Kidney tubule cell (primary cell): ENCODE measurements at regions not wholly inside any gene's neighbourhood (a gene's known extent, or its start where the extent isn't known, plus 50 kb on each side); places are given as distances from the start of the nearest gene placed in this dataset.

ENCODE experiments used
- DNase-seq: peaks from one replicate; pipeline ENCODE4 v3.0.0-alpha.2; 2018; ENCODE audit warnings: low spot score

- DNase-seq, result no peak
Observed at GRCh38 chr4:111797455-111798163, 347.6 kb upstream of the FAM241A start.

- DNase-seq, result no peak
Observed at GRCh38 chr4:111798840-111799239, 346.4 kb upstream of the FAM241A start.

DNA sequence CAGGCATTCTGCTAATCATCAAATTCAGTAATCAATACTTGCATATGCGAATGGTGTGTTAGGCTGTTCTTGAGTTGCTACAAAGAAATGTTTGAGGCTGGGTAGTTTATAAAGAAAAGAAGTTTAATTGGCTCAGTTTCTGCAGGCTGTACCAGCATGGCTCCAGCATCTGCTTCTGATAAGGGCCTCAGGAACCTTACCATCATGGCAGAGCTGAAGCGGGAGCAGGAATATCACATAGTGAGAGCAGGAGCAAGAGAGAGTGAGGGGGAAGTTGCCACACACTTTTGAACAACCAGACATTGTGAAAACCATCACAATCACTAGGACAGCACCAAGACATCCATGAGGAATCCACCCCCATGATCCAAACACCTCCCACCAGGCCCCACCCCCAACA, 344.7 kb upstream of the FAM241A start:
- DNase-seq, result no peak

- DNase-seq, result no peak
Observed at GRCh38 chr4:111802191-111802590, 343.1 kb upstream of the FAM241A start.

DNA sequence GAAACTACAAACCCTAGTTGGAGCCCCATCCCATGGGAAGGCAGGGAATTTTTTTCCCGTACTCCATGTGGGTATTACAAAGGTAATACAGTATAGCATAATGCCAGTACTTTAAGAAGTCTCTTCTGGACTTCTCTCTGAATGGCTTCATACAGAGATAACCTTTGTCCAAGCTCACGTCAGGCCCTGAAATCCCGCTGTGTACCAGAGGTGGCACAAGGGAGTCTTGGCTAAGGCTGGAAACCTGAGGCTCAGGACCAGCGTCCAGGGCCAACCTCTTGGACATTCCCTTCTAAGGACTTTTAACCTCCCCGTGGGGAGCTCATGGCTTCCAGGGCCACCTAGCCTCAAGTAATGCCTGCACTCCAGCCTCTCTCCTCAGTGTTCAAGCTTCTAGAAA, 338.9 kb upstream of the FAM241A start:
- no peak for DNase-seq

DNA sequence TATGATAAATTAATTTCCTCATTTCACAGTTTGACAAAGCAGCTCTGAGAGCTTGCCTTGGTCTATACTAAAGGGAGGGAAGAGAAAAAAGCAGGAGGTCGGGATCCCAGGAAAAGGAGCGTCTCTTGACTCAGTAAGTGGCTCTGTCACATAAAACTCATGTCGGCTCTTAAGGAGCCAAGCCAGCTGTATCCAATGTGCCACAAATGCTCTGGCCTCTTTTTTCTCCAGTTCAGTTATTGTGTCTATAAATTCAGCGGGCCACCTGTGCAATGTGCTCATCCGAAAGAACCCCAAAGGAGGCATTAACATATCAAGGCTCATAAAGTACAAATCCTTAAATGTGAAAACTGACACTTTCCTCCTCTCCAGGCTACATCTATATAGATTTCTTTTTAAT, 337.7 kb upstream of the FAM241A start:
- DNase-seq, result no peak

DNA sequence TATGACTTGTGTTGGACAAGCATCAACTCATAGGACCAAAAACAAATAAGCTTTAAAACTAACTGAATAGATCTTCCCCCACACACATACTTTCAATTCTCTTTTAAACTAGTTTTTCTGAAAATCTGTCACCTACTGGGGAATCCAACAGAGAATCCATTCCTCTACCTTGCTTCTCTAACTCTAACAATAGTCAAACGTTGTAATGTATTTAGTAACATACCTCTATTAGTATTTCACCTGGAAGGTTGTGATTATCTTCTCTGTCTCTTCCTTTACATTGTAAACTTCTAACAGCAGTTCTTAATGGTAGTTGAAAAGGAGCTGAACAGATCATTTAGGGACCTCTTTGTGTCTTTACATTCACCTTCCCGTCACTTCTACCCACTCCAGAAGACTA, 337.1 kb upstream of the FAM241A start:
- DNase-seq, result no peak

GRCh38 chr4:111811661-111812060, 333.6 kb upstream of the FAM241A start:
- DNase-seq, result no peak

DNA sequence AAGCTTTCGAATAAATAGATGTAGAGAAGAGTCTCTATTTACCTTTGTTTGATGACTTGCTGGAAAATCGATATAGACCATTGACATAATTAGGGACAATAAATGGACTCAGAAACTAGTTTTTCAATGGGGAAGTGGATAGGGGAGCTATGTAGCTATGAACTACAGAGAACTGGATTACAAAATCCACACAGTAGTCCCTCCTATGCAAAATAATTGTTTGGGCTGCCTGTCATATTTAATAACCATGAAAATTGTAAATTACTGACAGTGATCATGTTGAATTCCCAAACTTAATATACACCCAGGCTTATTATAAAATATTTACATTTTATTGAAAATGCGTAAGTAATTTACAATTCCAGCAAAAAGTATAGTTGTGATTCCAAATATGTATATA, 333.1 kb upstream of the FAM241A start:
- no peak for DNase-seq

DNA sequence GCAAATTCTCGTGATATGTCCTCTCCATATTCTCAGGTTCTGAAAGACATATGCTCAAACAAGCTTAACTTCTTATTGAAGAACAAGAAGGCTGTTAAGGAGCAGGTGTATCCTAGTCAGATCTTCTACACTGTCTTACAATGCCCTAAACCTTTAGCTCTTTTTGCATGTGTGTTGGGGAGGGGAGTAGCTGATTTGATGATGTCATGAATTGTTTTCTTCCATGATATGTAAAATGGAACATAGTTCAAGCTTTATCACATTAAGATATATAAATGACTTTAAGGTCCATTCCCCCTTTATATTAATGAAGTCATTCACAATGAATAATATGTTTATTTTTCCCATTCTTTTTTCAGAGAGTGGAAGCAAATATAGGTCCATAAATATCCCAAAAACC, 332.5 kb upstream of the FAM241A start:
- no peak for DNase-seq

GRCh38 chr4:111813555-111814140, 331.6 kb upstream of the FAM241A start:
- no peak for DNase-seq

DNA sequence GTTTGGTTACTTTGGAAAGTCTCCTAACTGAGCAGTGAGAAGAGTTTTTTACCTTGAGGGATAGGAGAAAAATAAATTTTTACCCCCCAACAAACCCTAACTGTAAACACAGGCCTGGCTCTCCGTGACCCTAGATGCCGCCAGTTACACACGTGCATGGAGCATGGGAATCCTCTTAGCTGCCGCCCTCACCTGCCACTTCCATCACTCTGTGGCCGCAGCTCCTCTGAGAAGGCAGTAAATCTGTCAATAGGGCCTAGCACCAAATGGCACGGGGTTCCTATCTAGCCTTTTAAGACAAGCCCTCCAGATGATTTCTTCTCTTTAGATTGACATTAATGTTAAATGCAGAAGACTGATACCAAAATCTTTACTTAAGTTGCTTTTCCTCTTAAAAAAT, 330.3 kb upstream of the FAM241A start:
- no peak for DNase-seq

- DNase-seq, result no peak
Observed at GRCh38 chr4:111821342-111821741, 323.9 kb upstream of the FAM241A start.

- DNase-seq, result no peak
Observed at GRCh38 chr4:111836601-111837000, 308.7 kb upstream of the FAM241A start.

- DNase-seq, result no peak
Observed at GRCh38 chr4:111837761-111838160, 307.5 kb upstream of the FAM241A start.

DNA sequence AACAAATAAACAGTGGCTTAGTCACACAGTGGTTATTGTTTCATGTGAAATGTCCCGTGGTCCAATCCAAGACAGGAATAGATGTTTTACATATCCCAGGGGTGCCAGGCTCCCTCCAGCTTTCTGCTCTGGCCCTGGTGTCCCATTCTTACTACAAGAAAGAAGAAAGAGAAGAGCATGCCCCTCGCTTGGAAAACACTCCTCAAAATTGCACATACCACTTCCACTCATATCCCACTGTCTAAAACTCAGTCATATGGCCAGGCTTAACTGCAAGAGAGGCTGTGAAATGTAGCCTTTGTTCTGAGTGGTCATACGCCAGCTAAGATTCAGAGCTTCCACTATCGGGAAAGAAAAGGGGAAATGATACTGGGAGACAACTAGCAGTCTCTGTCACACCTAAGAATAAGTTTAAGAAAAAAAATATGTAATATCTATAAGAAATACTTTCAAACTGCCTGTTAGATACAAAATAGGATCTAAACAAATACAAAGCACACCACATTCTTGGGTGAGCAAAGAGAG, 306.8 kb upstream of the FAM241A start:
- DNase-seq, result no peak

DNA sequence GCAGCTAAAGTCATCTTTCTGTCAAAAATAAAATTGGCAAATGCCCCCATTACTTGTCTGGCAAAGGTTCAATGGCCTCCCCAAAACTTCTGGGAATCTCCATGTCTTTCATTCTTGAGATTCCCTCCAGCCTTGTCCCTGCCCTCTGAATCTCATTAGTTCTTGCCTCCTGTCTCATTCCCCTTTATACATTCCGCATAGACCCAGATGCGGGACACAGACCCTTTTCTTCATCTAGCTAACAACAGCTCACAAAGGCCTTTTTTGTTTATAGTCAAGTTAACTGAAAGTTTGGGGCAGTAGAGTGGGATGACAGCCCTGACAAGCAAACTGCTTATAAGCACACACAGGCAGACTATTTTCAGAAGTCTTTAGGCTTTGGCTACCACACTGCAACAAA, 306.1 kb upstream of the FAM241A start:
- DNase-seq, result no peak

GRCh38 chr4:111842336-111842735, 302.9 kb upstream of the FAM241A start:
- no peak for DNase-seq

DNA sequence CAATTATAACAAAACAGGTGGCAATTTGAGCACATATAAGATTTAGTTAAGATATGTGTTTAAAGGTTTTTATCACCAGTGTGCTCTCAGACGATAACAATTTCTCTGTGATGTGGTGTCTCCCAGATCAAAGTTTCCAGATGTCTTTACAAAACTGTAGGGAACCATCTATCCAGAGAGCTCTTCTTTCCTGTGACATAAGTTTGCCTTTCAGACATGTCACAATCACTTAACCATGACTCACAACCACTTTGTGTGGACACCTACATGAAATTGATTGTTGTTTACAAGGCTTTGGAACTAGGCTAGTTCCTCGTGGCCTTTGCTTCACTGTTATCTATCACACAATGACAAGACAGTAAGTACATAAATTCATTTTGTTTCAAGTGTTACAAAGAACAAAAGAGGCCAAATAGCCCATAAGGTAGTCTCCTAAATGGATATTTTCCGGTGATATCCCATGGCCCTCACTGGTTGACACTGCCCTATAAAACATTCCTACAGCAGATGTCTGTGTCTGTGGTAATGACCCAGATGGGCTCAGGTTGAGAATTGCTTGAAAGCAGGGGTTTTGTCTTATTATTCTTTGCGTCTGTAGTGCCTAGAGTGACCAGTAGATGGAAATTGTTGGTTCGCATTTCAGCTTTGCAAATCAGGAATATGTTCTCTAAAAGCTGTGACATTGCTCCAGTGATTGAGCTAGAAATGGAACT, 297.8 kb upstream of the FAM241A start:
- no peak for DNase-seq

- DNase-seq, result no peak
Observed at GRCh38 chr4:111849746-111850284, 295.4 kb upstream of the FAM241A start.

DNA sequence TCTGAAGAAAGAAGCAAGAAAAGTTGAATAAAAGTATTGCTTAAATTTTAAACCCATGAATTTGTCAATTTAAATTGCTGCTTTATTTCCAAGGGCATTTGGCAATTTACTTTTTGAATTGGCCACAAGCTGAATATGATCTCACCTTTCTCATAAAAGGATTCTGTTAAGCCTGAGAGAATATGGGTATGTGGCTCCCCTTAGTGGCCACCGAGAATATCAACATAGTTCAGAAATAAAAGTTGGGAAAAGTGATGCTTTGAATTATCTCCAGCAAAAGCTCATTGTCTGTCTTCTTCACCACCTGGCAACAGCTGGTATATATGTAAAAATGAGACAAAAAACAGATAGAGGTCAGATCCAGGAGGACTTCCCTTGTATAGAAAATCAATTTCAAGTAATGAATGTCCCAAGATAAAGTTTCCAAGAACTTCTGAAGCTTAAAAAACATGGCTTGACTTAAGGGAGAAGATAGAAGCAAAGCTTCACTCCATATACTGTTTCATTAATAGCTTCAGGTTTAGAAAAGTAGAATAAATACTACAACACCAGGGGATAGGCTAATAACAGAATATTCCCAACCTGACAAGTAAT, 290.7 kb upstream of the FAM241A start:
- DNase-seq, result peak; percentile 42

- no peak for DNase-seq
Observed at GRCh38 chr4:111855308-111855707, 289.9 kb upstream of the FAM241A start.

- no peak for DNase-seq
Observed at GRCh38 chr4:111864066-111864465, 281.2 kb upstream of the FAM241A start.
